ENCODE measurements at regions not wholly inside any gene's neighbourhood (a gene's known extent, or its start where the extent isn't known, plus 50 kb on each side); places are given as distances from the start of the nearest gene placed in this dataset.

DNA sequence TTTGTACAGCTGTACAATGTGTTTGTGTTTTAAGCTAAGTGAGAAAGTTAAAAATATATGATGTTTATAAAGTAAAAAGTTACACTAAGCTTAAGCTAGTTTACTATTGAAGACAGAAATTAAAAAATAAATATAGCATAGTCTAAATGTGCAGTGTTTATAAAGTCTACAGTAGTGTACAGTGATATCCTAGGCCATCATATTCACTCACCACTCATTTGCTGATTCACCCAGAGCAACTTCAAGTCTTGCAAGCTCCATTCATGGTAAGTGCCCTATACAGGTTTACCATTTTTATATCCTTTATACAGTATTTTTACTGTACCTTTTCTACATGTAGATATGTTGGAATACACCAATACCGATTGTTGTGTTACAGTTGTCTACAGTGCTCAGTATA lies 553.2 kb upstream of the TBL1XR1 start:
- H3K36me3 ChIP-seq (ENCODE audit: control insufficient read depth, insufficient read depth, low read length): no peaks in the 10 kb centered on the region
- CTCF ChIA-PET: no interaction called here
- no peaks in the 10 kb centered on the region for H3K27me3 ChIP-seq (replicated peaks; ENCODE audit: control insufficient read depth, insufficient read depth, low read length)
- Mint-ChIP-seq H3K4me1 (ENCODE audit: low read depth, unreplicated experiment) (peaks cover 14% of the 10 kb centered on the region), H3K27me3 (ENCODE audit: insufficient read depth, unreplicated experiment) (no peaks in the 10 kb centered on the region), H3K9me3 (ENCODE audit: unreplicated experiment) (no peaks in the 10 kb centered on the region), H3K4me3 (ENCODE audit: unreplicated experiment) (no peak overlapping the region), H3K36me3 (ENCODE audit: insufficient read depth, unreplicated experiment) (no peaks in the 10 kb centered on the region), H3K27ac (ENCODE audit: unreplicated experiment) (no peak overlapping the region)
- no peak overlapping the region for H3K4me3 ChIP-seq (ENCODE audit: low read depth, low read length)
- intact Hi-C loops (cut with micrococcal nuclease; ENCODE audit: unreplicated experiment): no loop called here
- no peaks in the 10 kb centered on the region for H3K9me3 ChIP-seq
- TF ChIP-seq, protein P1, sequence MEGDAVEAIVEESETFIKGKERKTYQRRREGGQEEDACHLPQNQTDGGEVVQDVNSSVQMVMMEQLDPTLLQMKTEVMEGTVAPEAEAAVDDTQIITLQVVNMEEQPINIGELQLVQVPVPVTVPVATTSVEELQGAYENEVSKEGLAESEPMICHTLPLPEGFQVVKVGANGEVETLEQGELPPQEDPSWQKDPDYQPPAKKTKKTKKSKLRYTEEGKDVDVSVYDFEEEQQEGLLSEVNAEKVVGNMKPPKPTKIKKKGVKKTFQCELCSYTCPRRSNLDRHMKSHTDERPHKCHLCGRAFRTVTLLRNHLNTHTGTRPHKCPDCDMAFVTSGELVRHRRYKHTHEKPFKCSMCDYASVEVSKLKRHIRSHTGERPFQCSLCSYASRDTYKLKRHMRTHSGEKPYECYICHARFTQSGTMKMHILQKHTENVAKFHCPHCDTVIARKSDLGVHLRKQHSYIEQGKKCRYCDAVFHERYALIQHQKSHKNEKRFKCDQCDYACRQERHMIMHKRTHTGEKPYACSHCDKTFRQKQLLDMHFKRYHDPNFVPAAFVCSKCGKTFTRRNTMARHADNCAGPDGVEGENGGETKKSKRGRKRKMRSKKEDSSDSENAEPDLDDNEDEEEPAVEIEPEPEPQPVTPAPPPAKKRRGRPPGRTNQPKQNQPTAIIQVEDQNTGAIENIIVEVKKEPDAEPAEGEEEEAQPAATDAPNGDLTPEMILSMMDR (IDR thresholded peaks at IDR 0.05; ENCODE audit: insufficient read depth in 1 of 2, low read depth in 1 of 2, low read length in 1 of 2, severe bottlenecking in 1 of 2, unreplicated experiment in 1 of 2): no peak
- POLR2A ChIA-PET: no interaction called here
- DNase-seq: no peak
- no TSS peak for BruUV-seq (replicated peaks)
- peaks cover 10% of the 10 kb centered on the region for H3K4me1 ChIP-seq

DNA sequence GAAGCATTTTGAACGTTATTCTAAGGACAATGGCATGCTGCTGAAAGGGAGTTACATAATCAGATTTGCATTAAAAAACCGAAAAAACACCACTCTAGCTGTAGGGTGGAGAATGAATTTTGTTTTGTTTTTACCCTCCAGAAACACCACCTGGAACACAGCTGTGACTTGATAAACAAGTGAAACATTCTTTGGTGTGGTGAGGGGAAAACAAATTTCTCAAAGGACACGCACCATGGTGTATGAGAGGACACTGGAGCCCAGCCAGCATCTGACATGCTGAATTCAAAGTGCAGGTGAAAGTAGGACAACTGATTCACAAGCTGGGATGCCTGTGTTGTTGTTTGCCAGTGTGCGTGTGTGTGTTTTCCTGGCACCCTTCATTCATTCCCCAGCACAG lies 554.5 kb upstream of the TBL1XR1 start:
- Histone ChIP-seq H3K9me3 (no peaks in the 10 kb centered on the region), H3K4me1 (peaks cover 7% of the 10 kb centered on the region; the same call in 1 of the 2 replicates), H3K4me3 (ENCODE audit: low read depth, low read length) (no peak overlapping the region), H3K36me3 (ENCODE audit: control insufficient read depth, insufficient read depth, low read length) (no peaks in the 10 kb centered on the region), H3K27me3 (replicated peaks; ENCODE audit: control insufficient read depth, insufficient read depth, low read length) (no peaks in the 10 kb centered on the region)
- no peak overlapping the region for H3K27ac Mint-ChIP-seq (ENCODE audit: unreplicated experiment)
- H3K9me3 Mint-ChIP-seq (ENCODE audit: unreplicated experiment): no peaks in the 10 kb centered on the region
- no peak for DNase-seq
- intact Hi-C loops (cut with micrococcal nuclease; ENCODE audit: unreplicated experiment): no loop called here
- peaks cover under 1% of the 10 kb centered on the region for H3K4me1 Mint-ChIP-seq (ENCODE audit: low read depth, unreplicated experiment)
- TF ChIP-seq, protein P1 (IDR thresholded peaks at IDR 0.05; ENCODE audit: insufficient read depth in 1 of 2, low read depth in 1 of 2, low read length in 1 of 2, severe bottlenecking in 1 of 2, unreplicated experiment in 1 of 2): no peak
- CTCF ChIA-PET: no interaction called here
- H3K4me3 Mint-ChIP-seq (ENCODE audit: unreplicated experiment): no peak overlapping the region
- H3K27me3 Mint-ChIP-seq (ENCODE audit: insufficient read depth, unreplicated experiment): no peaks in the 10 kb centered on the region
- BruUV-seq (replicated peaks): no TSS peak
- no peaks in the 10 kb centered on the region for H3K36me3 Mint-ChIP-seq (ENCODE audit: insufficient read depth, unreplicated experiment)
- POLR2A ChIA-PET: no interaction called here

DNA sequence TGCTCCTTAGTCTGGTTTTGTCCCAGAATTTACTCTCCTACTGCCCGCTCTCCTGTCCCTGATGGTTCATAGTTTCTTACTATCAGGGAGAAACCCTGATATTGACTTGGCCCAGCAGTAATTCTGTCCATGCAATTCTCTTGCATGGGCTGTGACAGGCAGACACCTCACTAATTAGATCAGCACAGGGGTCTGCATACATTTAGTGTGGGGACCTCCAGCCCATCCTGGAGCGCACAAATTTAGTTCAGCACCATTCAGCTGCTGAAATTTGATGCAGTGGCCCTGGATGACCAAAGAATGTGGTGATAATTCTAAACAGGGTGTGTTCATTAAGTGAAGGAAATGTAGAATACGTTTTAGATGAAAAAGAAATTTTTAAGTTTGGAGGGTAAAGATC lies 555.5 kb upstream of the TBL1XR1 start:
- H3K36me3 ChIP-seq (ENCODE audit: control insufficient read depth, insufficient read depth, low read length): no peaks in the 10 kb centered on the region
- Mint-ChIP-seq H3K27ac (ENCODE audit: unreplicated experiment) (no peak overlapping the region), H3K36me3 (ENCODE audit: insufficient read depth, unreplicated experiment) (no peaks in the 10 kb centered on the region), H3K27me3 (ENCODE audit: insufficient read depth, unreplicated experiment) (no peaks in the 10 kb centered on the region), H3K4me3 (ENCODE audit: unreplicated experiment) (no peak overlapping the region), H3K4me1 (ENCODE audit: low read depth, unreplicated experiment) (no peaks in the 10 kb centered on the region), H3K9me3 (ENCODE audit: unreplicated experiment) (no peaks in the 10 kb centered on the region)
- H3K27me3 ChIP-seq (replicated peaks; ENCODE audit: control insufficient read depth, insufficient read depth, low read length): no peaks in the 10 kb centered on the region
- no peak overlapping the region for H3K4me3 ChIP-seq (ENCODE audit: low read depth, low read length)
- intact Hi-C loops (cut with micrococcal nuclease; ENCODE audit: unreplicated experiment): no loop called here
- ChIA-PET CTCF (no interaction called here), POLR2A (no interaction called here)
- TF ChIP-seq, protein P1 (IDR thresholded peaks at IDR 0.05; ENCODE audit: insufficient read depth in 1 of 2, low read depth in 1 of 2, low read length in 1 of 2, severe bottlenecking in 1 of 2, unreplicated experiment in 1 of 2): no peak
- peaks cover 7% of the 10 kb centered on the region; the same call in 1 of the 2 replicates for H3K4me1 ChIP-seq
- DNase-seq: no peak
- BruUV-seq (replicated peaks): no TSS peak
- no peaks in the 10 kb centered on the region for H3K9me3 ChIP-seq

All from Caco-2 (cell line).